ENCODE measurements at regions not wholly inside any gene's neighbourhood (a gene's known extent, or its start where the extent isn't known, plus 50 kb on each side); places are given as distances from the start of the nearest gene placed in this dataset.

- no peaks in the 10 kb centered on the region for H4K20me1 ChIP-seq (ENCODE audit: control insufficient read depth, insufficient read depth)
- no peak overlapping the region for H3K4me3 ChIP-seq
- CTCF ChIA-PET = interaction anchor here (0.5 to 1.4 kb wide), 4 partner anchors 10 to 778 kb away, joined by 3 to 5 read pairs (median 4); no protein-coding TSS in a partner anchor
- no TSS peak for BruUV-seq (replicated peaks)
- H3K9ac ChIP-seq (ENCODE audit: control insufficient read depth, insufficient read depth, low read length) = no peak overlapping the region
- in situ Hi-C loops (cut with MboI) = no loop called here
- SMC1A ChIA-PET (ENCODE audit: uncharacterized antibody, unreplicated experiment) = interaction anchor here (1.3 to 2.1 kb wide), 5 partner anchors 9 to 59 kb away, joined by 3 to 11 read pairs (median 6); no protein-coding TSS in a partner anchor
- no peak for FAIRE-seq
- 76% methylated on average over 5 of the region's 5 CpGs for WGBS (ENCODE audit: insufficient coverage, insufficient replicate concordance, low lambda C conversion rate, missing lambda C conversion rate)
- no peaks in the 10 kb centered on the region for H3K9me3 ChIP-seq (replicated peaks; ENCODE audit: control insufficient read depth, insufficient read depth, low read length)
- intact Hi-C loops (cut with micrococcal nuclease; ENCODE audit: unreplicated experiment) = no loop called here
- no peaks in the 10 kb centered on the region for H3K27me3 ChIP-seq (replicated peaks in 1 of 2; ENCODE audit: control insufficient read depth in 2 of 2, insufficient read depth in 2 of 2, low read length in 1 of 2)
- RAD21 ChIA-PET (ENCODE audit: unreplicated experiment) = no interaction called here
- no peaks in the 10 kb centered on the region for H3K79me2 ChIP-seq (ENCODE audit: control insufficient read depth, insufficient read depth, low read length)
- no peaks in the 10 kb centered on the region for H3K4me1 ChIP-seq (ENCODE audit: control insufficient read depth, insufficient read depth, low read length)
- POLR2A ChIA-PET = interaction anchor here (1.8 kb wide), 1 partner anchor 9 kb away, joined by 5 read pairs; no protein-coding TSS in a partner anchor
- no peak for ATAC-seq
- no peaks in the 10 kb centered on the region for H3K36me3 ChIP-seq (ENCODE audit: control insufficient read depth in 2 of 2, insufficient read depth in 2 of 2, low read length in 1 of 2)
- no peak for DNase-seq (ENCODE audit: low read depth, low spot score)
- H3K4me2 ChIP-seq (ENCODE audit: control insufficient read depth, insufficient read depth) = no peak overlapping the region
- H3K27ac ChIP-seq (ENCODE audit: control insufficient read depth, insufficient read depth) = no peak overlapping the region
- no peak overlapping the region for H2AFZ ChIP-seq (ENCODE audit: control insufficient read depth, low read depth, low read length)
- TF ChIP-seq E4F1 (IDR thresholded peaks at IDR 0.05; ENCODE audit: borderline replicate concordance, partially characterized antibody) (no peak), IKZF1 (conservative IDR thresholded peaks at IDR 0.05) (no peak), ZBTB40 (IDR thresholded peaks at IDR 0.05; ENCODE audit: borderline replicate concordance) (no peak), ZNF592 (IDR thresholded peaks at IDR 0.05) (no peak), YY1 (IDR thresholded peaks at IDR 0.05; ENCODE audit: low read depth, low read length) (no peak), CBX3 (IDR thresholded peaks at IDR 0.05; ENCODE audit: borderline replicate concordance, low read depth) (no peak), BCLAF1 (IDR thresholded peaks at IDR 0.05) (no peak), POLR2AphosphoS2 (IDR thresholded peaks at IDR 0.05; ENCODE audit: low read depth, low read length) (no peak), SMAD5 (IDR thresholded peaks at IDR 0.05; ENCODE audit: low read depth) (no peak)
Measured at GRCh38 chr5:96187309-96188027, 225.8 kb upstream of the ELL2 start.
